B cell (primary cell): ENCODE measurements at regions not wholly inside any gene's neighbourhood (a gene's known extent, or its start where the extent isn't known, plus 50 kb on each side); places are given as distances from the start of the nearest gene placed in this dataset.

Experiments used
- ATAC-seq: fragments of 200-7000 bp; cut with Tn5 transposase; one replicate; pipeline ENCODE4 v1.10.0; 2021; ENCODE audit warnings: low read depth, mild to moderate bottlenecking, moderate number of reproducible peaks, moderate library complexity
- CTCF ChIA-PET: fragments of 350-600 bp; sonication (Branson Sonifier 250); formaldehyde crosslinking; loops from one replicate; lab custom pipeline; 2021; ENCODE audit warnings: antibody characterized with exemption, inconsistent platforms; lab: Charles Lee
- POLR2A ChIA-PET: fragments of 350-600 bp; sonication (Branson Sonifier 250); formaldehyde crosslinking; loops from one replicate; lab custom pipeline; 2021; ENCODE audit warnings: antibody characterized with exemption; lab: Charles Lee
- DNase-seq: peaks from one replicate; pipeline ENCODE4 v3.0.0; 2013
- H2AFZ ChIP-seq: 2 replicates; pipeline ENCODE4 v1.6.1; 2012; ENCODE audit warnings: mild to moderate bottlenecking, low read depth, low read length; ENCODE audit not compliant: insufficient read depth, poor library complexity, severe bottlenecking
- H3K27ac ChIP-seq, 2 donors: 1 replicate in 1 of 2; 2 replicates in 1 of 2; pipeline ENCODE4 v1.5.1; 2012 to 2013; ENCODE audit warnings: low read length in 2 of 2, mild to moderate bottlenecking in 2 of 2, moderate library complexity in 1 of 2
- H3K27me3 ChIP-seq, 4 experiments: fragments of 200-600 bp in 1 of 4; sonication (generic) in 1 of 4; replicated peaks in 1 of 4; 1 replicate in 2 of 4; 2 replicates in 2 of 4; pipeline versions ENCODE4 v1.6.1 to v1.7.0; 2013 to 2016; ENCODE audit warnings: low read length in 3 of 4, mild to moderate bottlenecking in 2 of 4, mixed read lengths in 1 of 4, moderate library complexity in 1 of 4; ENCODE audit not compliant: insufficient read depth in 4 of 4, control insufficient read depth in 3 of 4; ENCODE audit errors: control extremely low read depth in 1 of 4
- H3K36me3 ChIP-seq, 2 experiments: replicated peaks in 1 of 2; 1 replicate in 1 of 2; 2 replicates in 1 of 2; pipeline versions ENCODE4 v1.6.1 to v1.7.1; 2013; ENCODE audit warnings: low read length in 1 of 2; ENCODE audit not compliant: insufficient read depth in 2 of 2, control insufficient read depth in 1 of 2; ENCODE audit errors: control extremely low read depth in 1 of 2, extremely low read depth in 1 of 2
- H3K4me1 ChIP-seq, 2 donors: fragments of 200-600 bp in 1 of 2; sonication (generic) in 1 of 2; 1 replicate in 1 of 2; 2 replicates in 1 of 2; pipeline versions ENCODE4 v1.5.1 to v1.6.1; 2013 to 2017; ENCODE audit warnings: low read length in 2 of 2; ENCODE audit not compliant: control insufficient read depth in 2 of 2, insufficient read depth in 2 of 2
- H3K4me2 ChIP-seq: replicated peaks from 2 replicates; pipeline ENCODE3; 2012; ENCODE audit warnings: mild to moderate bottlenecking, low read depth, low read length; ENCODE audit not compliant: poor library complexity, severe bottlenecking
- H3K4me3 ChIP-seq, 5 experiments: fragments of 200-600 bp in 1 of 5; sonication (generic) in 1 of 5; 1 replicate in 3 of 5; 2 replicates in 2 of 5; pipeline versions ENCODE4 v1.5.1 to v1.7.0; 2011 to 2016; ENCODE audit warnings: low read length in 4 of 5, mild to moderate bottlenecking in 4 of 5, low read depth in 2 of 5, control low read depth in 1 of 5, moderate library complexity in 1 of 5; ENCODE audit not compliant: insufficient read depth in 1 of 5; ENCODE audit errors: control extremely low read depth in 1 of 5, extremely low read depth in 1 of 5
- H3K79me2 ChIP-seq: fragments of 200-600 bp; sonication (generic); one replicate; pipeline ENCODE4 v1.6.0; 2016; ENCODE audit warnings: low read length; ENCODE audit not compliant: control insufficient read depth, insufficient read depth
- H3K9ac ChIP-seq: fragments of 200-600 bp; sonication (generic); 2 replicates; pipeline ENCODE4 v1.6.1; 2017; ENCODE audit warnings: mild to moderate bottlenecking, low read length, moderate library complexity
- H3K9me3 ChIP-seq, 3 donors: one replicate each; pipeline versions ENCODE4 v1.6.1 to v1.7.1; 2013; ENCODE audit warnings: low read length in 2 of 3; ENCODE audit not compliant: control insufficient read depth in 2 of 3, insufficient read depth in 1 of 3; ENCODE audit errors: control extremely low read depth in 1 of 3
- H4K20me1 ChIP-seq: 2 replicates; pipeline ENCODE4 v1.6.0; 2012; ENCODE audit warnings: mild to moderate bottlenecking, low read length; ENCODE audit not compliant: insufficient read depth, control insufficient read depth, poor library complexity, severe bottlenecking
- H3K27ac Mint-ChIP-seq: one replicate; pipeline ENCODE4 v1.8.0; 2021; ENCODE audit warnings: mixed read lengths
- H3K27me3 Mint-ChIP-seq: one replicate; pipeline ENCODE4 v1.8.0; 2021; ENCODE audit warnings: mixed read lengths
- H3K4me1 Mint-ChIP-seq: one replicate; pipeline ENCODE4 v1.8.0; 2021; ENCODE audit warnings: mixed read lengths
- H3K4me3 Mint-ChIP-seq: one replicate; pipeline ENCODE4 v1.8.0; 2021; ENCODE audit warnings: mixed read lengths
- H3K9me3 Mint-ChIP-seq: one replicate; pipeline ENCODE4 v1.8.0; 2022; ENCODE audit warnings: mixed read lengths; ENCODE audit not compliant: insufficient read depth
- CTCF ChIP-seq: fragments of 200-600 bp; IDR thresholded peaks from one replicate; pipeline ENCODE4 v1.8.0; 2022; ENCODE audit warnings: antibody characterized with exemption, mild to moderate bottlenecking
- EZH2 ChIP-seq: IDR thresholded peaks from 2 replicates; pipeline ENCODE4 v1.6.1; 2012; ENCODE audit warnings: borderline replicate concordance, low read depth, mild to moderate bottlenecking, moderate library complexity, low read length; ENCODE audit not compliant: insufficient read depth, poor library complexity, severe bottlenecking
- WGBS: methylation state at CpG from one replicate; pipeline ENCODE4 v1.1.5; 2013; ENCODE audit warnings: missing lambda C conversion rate; ENCODE audit not compliant: insufficient coverage; 5-methylcytosine and 5-hydroxymethylcytosine counted together
- intact Hi-C: fragments of 100-400 bp; cut with micrococcal nuclease; formaldehyde crosslinking; loops from one replicate; pipeline ENCODE4 v1.10.0; 2022

- Mint-ChIP-seq H3K4me1 (no peaks in the 10 kb centered on the region), H3K4me3 (no peak overlapping the region), H3K9me3 (no peaks in the 10 kb centered on the region), H3K27ac (no peak overlapping the region), H3K27me3 (peaks cover 5% of the 10 kb centered on the region)
- no peak overlapping the region for H3K4me2 ChIP-seq
- TF ChIP-seq CTCF = no peak
- no peak for TF ChIP-seq EZH2
- DNase-seq (no peak), ATAC-seq (no peak)
- POLR2A ChIA-PET = no interaction called here
- H3K9ac ChIP-seq = no peak overlapping the region
- H3K4me3 ChIP-seq = no peak overlapping the region
- no peaks in the 10 kb centered on the region for H4K20me1 ChIP-seq
- H3K36me3 ChIP-seq = no peaks in the 10 kb centered on the region
- H3K27me3 ChIP-seq = no peaks in the 10 kb centered on the region
- no peak overlapping the region for H3K27ac ChIP-seq
- H3K79me2 ChIP-seq = no peaks in the 10 kb centered on the region
- no peak overlapping the region for H2AFZ ChIP-seq
- no peaks in the 10 kb centered on the region for H3K4me1 ChIP-seq
- intact Hi-C loops = no loop called here
- CTCF ChIA-PET = interaction anchor here (1.0 kb wide), 1 partner anchor 10 kb away, joined by 3 read pairs; no protein-coding TSS in a partner anchor
- H3K9me3 ChIP-seq = no peaks in the 10 kb centered on the region
Observed at GRCh38 chr7:18119985-18120384, 92.3 kb upstream of the PRPS1L1 start.

- DNase-seq = no peak
- no peak overlapping the region for H3K4me2 ChIP-seq
- ChIA-PET CTCF (no interaction called here), POLR2A (no interaction called here)
- no peaks in the 10 kb centered on the region for H3K4me1 ChIP-seq
- no peaks in the 10 kb centered on the region for H3K36me3 ChIP-seq
- no peak overlapping the region for H3K9ac ChIP-seq
- no peaks in the 10 kb centered on the region for H3K27me3 ChIP-seq
- no peak for ATAC-seq
- H3K9me3 ChIP-seq = no peaks in the 10 kb centered on the region
- intact Hi-C loops = no loop called here
- no peaks in the 10 kb centered on the region for H4K20me1 ChIP-seq
- no peaks in the 10 kb centered on the region for H3K79me2 ChIP-seq
- H3K27ac Mint-ChIP-seq = no peak overlapping the region
- TF ChIP-seq CTCF = no peak
- no peak for TF ChIP-seq EZH2
- no peak overlapping the region for H3K4me3 ChIP-seq
- 82% methylated on average over 2 of the region's 2 CpGs for WGBS
- no peaks in the 10 kb centered on the region for H3K4me1 Mint-ChIP-seq
- H3K27ac ChIP-seq = no peak overlapping the region
- no peaks in the 10 kb centered on the region for H3K9me3 Mint-ChIP-seq
- H2AFZ ChIP-seq = no peak overlapping the region
- H3K27me3 Mint-ChIP-seq = no peaks in the 10 kb centered on the region
- no peak overlapping the region for H3K4me3 Mint-ChIP-seq
Observed at GRCh38 chr7:18123508-18124239, 96.0 kb upstream of the PRPS1L1 start.
